ENCODE measurements at regions not wholly inside any gene's neighbourhood (a gene's known extent, or its start where the extent isn't known, plus 50 kb on each side); places are given as distances from the start of the nearest gene placed in this dataset.

DNA sequence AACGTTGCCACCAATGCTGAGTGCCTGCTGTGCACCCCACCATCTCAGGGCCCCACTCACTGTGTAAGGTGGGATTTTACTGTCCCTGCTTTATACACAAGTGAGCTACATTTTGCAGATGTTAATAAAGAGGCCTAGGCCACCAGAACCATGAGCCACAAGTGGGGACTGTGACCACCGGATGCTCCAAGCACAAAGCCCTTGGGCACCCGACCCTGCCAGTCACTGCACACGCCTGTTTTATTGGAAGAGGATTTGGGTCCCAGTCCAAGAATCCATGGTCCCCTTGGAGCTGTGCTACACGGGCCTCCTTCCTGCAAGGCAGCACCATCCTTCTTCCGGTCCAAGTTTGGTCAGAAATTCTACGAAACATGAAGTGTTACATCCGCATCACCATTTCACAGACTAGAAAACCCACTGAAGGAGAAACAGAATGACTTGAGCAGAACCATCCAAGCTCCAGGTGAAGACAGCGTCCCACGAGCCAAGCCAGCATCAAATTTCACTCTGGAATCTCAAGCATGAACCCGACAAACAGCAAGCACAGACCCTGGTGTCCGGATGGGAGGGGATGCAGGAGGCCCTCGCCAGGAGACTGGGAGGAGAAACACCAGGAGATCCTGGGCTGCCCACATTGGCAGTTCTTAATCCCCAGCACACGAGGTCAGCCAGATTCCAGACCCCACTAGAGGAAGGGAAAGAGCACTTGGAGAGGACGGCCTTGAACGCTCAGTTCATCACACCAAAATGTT, 226.9 kb downstream of the DLL1 start:
- TF ChIP-seq CTCF (IDR thresholded peaks at IDR 0.05; ENCODE audit: insufficient read depth, low read length, poor library complexity, severe bottlenecking) (no peak), EZH2phosphoT487 (conservative IDR thresholded peaks at IDR 0.05; ENCODE audit: low read length) (no peak)

Measured in SU-DHL-6 (cell line).